AG08396 (cell line): ENCODE measurements at regions not wholly inside any gene's neighbourhood (a gene's known extent, or its start where the extent isn't known, plus 50 kb on each side); places are given as distances from the start of the nearest gene placed in this dataset.

Experiments
- DNase-seq: peaks from one replicate; pipeline ENCODE4 v3.0.0; 2012; ENCODE audit warnings: low spot score, mixed read lengths

DNA sequence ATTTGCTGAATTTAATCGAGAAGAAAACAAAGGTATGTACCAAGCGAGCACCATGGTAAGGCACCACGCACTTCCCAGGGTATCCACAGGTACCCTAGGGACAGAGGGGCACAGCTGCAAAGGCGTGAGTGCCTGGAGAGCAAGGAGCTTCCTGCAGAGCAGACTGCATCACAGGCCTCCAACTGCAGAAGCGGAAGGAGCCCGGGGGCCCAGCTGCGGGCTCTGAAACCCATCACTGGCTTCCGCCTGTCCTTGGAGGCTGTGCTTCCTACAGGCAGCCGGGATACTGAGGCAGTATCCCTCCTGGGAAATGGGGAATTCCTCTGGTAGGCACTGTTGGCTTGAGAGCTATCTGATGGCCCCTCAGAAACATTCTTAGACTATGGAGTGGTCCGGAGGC, 217.4 kb upstream of the GMDS start:
- DNase-seq, result no peak

DNA sequence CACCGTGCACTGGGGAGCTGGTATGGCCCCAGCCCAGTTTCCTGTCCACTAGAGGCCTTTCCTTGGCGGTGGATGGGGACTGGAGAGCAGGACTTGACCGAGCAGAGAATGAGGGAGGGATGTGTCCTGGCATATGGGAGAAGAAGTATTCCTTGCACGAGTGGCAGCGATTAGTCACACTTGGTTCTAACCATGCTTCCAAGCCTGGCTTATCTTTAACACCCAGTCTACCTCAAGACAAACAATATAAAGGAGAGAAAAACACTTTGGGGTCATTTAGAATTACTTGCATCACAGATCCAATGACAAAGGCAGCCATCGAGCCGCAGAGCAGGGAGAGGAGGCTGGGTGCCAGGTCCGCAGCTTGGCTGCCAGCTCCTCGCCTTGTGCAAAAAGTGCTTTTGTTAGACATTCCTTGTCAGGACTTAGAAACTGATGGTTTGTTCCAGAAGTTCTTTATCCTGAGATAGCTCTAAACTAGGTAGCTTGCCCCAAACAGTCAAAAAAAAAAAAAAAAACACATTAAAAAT, 214.9 kb upstream of the GMDS start:
- no peak for DNase-seq

- no peak for DNase-seq
These were observed 208.8 kb upstream of the GMDS start for GRCh38 chr6:2454180-2454579.

DNA sequence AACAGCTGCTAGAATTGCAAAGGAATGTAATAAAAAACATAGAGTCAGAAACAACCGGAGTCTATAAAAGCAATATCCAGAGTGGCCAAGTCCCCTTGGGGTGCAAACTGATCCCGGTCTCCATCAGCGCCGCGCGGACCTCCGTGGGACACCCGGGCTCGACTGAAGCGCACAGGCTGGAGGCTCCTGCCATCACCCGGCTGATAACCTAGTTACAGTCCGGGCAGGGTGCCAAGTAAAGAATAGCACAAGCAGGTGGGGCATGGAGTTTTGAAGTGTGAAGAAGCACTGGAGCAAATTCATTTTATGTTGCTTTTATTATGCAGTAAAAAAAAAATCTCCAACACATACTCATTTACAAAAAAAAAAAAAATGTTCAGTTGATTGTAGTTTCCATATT, 205.1 kb upstream of the GMDS start:
- no peak for DNase-seq

- no peak for DNase-seq
These were observed 204.2 kb upstream of the GMDS start for GRCh38 chr6:2449572-2449940.

GRCh38 chr6:2448826-2449571, 203.6 kb upstream of the GMDS start:
- peak; percentile 70 for DNase-seq

DNA sequence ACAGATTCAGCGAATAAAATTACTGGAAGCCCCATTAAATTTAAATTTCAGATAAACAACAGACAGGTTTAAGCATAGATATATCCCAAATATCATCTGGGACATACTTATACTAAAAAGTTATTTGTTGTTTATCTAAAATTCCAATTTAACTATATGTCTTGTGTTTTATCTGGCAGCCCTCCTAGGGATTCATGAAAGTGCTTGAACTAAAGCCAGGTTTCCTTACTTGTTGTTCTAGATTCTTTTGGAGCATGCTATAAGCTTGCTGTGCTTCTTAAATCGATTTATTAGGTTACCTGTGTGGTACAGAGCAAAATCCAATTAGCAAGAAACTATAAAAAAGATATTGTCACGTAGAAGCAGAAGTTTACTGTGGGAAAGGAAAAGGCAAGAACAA, 202.5 kb upstream of the GMDS start:
- DNase-seq, result no peak

- no peak for DNase-seq
These were observed 202.0 kb upstream of the GMDS start for GRCh38 chr6:2447318-2447920.

- DNase-seq, result no peak
These were observed 196.4 kb upstream of the GMDS start for GRCh38 chr6:2441601-2442475.

DNA sequence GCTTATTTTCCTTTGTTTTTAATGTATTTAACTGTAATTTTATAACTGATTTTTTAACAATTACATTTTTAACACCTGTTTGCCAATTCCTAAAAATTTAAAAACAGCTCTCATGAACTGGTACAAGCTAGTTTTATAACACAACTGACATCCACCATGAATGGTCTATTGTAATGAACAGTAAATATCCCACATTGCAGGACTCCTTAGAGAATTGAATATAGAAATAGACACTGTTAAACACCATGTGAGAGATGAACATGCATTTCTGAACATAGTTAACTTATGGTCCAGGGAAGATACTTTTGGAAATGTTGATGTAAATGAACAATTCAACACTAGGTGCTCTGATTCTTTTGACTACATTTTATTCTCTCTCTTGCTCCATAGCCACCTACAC, 195.1 kb upstream of the GMDS start:
- no peak for DNase-seq

DNA sequence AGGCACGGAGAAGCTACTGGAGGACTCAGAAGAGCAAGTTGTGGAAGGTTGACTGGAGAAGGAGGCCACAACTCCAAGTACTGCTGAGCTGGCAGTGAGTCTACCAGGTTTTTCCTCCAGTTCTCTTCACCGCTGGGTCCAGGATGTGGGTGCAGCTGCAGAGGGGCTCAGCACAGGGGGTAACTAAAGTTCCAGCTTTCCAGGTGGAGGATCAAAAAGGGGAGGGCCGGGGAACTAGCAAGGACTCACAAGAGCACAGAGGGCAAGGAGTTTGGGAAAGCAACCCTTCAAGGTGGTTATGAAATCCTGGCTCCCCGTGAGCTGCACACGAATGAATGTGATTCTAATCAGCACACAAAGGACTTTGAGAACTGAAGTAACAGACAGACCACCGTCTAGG, 194.2 kb upstream of the GMDS start:
- no peak for DNase-seq

- no peak for DNase-seq
These were observed 193.7 kb upstream of the GMDS start for GRCh38 chr6:2439082-2439481.

GRCh38 chr6:2436410-2437154, 191.2 kb upstream of the GMDS start:
- DNase-seq, result no peak

DNA sequence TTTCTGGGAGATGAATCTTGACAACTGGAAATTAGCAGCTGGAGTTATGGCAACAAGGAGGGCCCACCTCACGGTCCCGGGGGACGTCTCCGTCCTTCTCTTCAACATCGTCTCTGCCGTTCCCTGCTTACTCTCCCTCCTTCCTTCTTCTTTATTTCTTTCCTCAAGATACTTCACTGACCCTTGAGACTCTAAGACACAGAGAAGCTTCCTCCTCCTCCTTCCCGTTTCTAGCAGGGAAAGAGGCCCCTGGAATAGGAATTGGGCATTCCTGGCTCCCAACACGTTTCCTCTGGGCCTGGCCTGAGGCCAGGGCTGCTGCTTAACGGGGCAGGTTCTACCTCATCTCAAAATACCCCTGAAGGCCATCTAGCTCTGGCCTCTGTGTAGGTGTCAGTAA, 189.9 kb upstream of the GMDS start:
- no peak for DNase-seq

GRCh38 chr6:2434912-2435311, 189.5 kb upstream of the GMDS start:
- DNase-seq, result no peak

DNA sequence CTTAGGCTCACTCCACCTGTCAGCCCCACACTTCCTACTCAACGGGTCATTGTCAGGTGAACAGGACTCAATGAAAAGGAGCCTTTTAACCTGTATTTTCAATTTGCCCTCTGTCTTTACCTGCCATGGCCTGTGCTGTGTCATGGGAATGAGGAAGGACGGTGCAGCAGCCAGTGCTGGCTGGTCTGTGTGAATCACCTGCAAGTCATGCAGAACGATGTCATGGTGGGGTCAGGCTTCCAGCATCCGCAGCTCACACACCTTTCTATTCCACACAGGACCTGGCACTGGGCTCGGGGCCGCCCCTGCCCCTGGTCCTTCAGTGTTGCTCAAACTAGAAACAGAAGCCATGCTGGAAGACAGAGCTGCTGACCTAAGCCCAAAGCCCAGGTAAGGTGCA, 188.7 kb upstream of the GMDS start:
- DNase-seq, result no peak

DNA sequence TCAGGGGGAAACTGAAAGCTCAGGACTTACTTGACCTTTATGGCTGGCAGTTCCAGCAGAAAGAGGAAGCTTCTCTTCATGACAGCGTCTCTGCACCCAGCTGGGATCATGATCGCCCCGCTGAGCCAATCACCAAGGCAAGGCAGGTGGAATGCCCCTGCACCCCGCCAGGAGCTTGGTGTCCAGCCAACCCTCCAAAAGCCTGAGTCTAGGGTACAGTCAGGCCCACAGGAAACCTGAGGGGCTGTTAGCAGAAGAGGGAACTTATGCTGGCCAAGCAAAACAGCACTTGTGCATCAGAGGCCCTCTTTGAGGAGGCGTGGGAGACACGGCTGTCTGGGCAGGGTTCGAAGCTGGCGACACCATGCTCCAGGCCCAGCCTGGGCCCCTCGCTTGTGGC, 188.3 kb upstream of the GMDS start:
- no peak for DNase-seq

DNA sequence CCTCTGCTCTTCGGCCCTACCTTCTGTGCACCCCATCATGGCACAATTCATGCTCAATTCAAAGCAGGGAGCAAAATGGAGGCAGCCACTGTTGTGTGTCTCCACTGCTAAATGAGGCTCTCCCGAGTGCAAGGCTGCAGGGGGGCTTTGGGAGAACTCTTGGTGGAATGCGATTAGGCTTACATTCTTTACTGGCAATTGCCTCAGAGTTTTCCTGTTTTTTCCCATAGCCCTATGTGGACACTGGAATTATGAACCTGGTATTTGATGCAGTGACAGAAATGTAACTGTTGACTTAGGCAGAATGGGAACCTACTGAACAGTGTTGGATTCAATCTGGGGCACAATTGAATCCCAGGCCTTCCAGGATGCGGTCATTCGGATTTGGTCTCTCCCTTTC, 187.9 kb upstream of the GMDS start:
- DNase-seq, result no peak

DNA sequence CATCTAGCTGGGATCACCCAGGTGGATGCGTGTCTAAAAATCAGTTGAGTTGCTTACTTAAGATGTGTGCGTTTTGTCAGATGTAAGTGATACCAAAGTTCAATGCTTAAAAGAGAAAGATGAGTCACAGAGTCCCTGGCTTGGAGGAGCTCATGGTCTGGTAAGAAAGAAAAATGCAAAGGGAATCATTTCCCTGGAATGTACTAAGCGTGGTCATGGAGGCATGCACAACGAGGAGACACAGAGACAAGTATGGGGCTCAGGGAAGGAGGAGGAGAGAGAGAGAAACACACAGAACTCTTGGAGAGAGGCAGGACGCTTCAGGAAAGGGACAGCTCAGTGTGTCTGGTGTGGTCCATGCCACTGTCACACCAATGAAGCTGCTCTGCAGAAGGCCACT, 186.9 kb upstream of the GMDS start:
- DNase-seq, result peak; percentile 87

GRCh38 chr6:2430612-2431011, 185.2 kb upstream of the GMDS start:
- no peak for DNase-seq

DNA sequence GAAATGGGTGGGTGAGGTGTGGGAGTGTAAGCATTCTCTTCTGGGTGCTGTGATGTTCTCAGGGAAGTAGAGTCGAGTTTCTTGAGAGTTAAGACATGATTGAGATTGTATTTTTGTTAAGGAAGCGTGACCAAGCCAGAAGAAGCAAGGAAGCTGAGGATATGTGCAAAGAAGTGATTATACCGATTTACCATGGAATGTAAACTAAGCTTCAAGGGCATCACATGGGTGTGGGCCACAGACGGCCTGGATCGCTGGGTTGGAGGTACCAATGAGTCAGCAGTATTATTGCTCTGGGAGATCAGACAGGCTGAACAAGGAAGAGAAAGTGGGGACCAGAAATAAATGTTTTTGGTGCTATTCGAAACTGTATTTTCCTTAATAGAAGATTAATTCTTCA, 184.1 kb upstream of the GMDS start:
- peak; percentile 26 for DNase-seq

DNA sequence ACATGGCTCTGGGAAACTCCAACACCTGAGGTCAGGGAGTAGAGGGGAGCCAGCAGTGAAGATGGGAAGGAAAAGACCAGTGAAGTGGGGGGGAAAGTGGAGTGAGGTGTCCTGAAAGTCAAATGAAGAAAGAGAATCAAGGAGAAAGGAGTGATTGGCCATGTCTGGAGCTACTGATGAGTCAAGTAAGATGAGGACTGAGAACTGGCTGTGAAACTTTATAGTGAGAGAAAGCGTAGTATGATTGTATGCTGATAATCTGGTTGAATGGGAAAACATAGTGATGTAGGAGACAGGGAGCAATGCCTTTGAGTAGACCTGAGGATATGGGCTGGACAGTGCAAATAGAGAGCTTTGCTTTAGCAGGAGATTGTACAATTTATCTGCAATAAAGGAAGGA, 183.6 kb upstream of the GMDS start:
- no peak for DNase-seq
